ENCODE measurements at regions not wholly inside any gene's neighbourhood (a gene's known extent, or its start where the extent isn't known, plus 50 kb on each side); places are given as distances from the start of the nearest gene placed in this dataset.

- no peak for TF ChIP-seq CTCF (IDR thresholded peaks at IDR 0.05; ENCODE audit: control extremely low read depth in 1 of 3, insufficient read depth in 1 of 3, low read depth in 1 of 3, low read length in 3 of 3)
- TF ChIP-seq TAF1 (IDR thresholded peaks at IDR 0.05; ENCODE audit: low read depth, low read length) = no peak
- TF ChIP-seq MAX (IDR thresholded peaks at IDR 0.05) = no peak
- no peak for TF ChIP-seq JUN (IDR thresholded peaks at IDR 0.05; ENCODE audit: low read depth, low read length)
- no peak for TF ChIP-seq CBX5 (IDR thresholded peaks at IDR 0.05; ENCODE audit: low read depth, low read length)
- TF ChIP-seq ASH2L (IDR thresholded peaks at IDR 0.05; ENCODE audit: low read length) = no peak
- no peak for TF ChIP-seq SRF (IDR thresholded peaks at IDR 0.05; ENCODE audit: low read depth, low read length)
- TF ChIP-seq POLR2A (IDR thresholded peaks at IDR 0.05; ENCODE audit: control extremely low read depth in 1 of 2, low read depth in 2 of 2, low read length in 2 of 2) = no peak
- no peak for TF ChIP-seq USF2 (IDR thresholded peaks at IDR 0.05; ENCODE audit: low read length)
- no peak for TF ChIP-seq POLR2AphosphoS5 (IDR thresholded peaks at IDR 0.05; ENCODE audit: low read depth, low read length)
- no peak for TF ChIP-seq MAFK (IDR thresholded peaks at IDR 0.05; ENCODE audit: low read depth, low read length)
These were observed 926.5 kb upstream of the CNTNAP5 start for GRCh38 chr2:123098619-123099018.
